ENCODE measurements at regions not wholly inside any gene's neighbourhood (a gene's known extent, or its start where the extent isn't known, plus 50 kb on each side); places are given as distances from the start of the nearest gene placed in this dataset.

DNA sequence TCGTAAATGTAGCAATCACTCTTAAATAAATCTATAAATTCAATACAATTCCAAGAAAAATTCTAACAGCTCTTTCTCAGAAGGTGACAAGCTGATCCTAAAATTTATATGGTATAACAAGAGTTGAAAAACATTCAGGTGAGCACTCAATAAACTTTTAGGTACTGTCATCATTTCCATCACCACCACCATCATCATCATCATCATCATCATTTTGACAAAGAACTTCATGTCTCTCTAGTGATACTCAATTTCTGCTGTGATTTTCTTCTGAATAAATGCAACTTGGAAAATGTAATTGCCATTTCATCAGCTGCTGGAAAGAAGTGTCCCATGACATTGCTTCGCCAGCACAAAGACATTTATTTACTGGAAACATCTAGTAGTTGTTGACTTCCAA lies 222.9 kb upstream of the IRX5 start:
- TF ChIP-seq POLR2A (IDR thresholded peaks at IDR 0.05) = no peak
- TF ChIP-seq, protein P1, sequence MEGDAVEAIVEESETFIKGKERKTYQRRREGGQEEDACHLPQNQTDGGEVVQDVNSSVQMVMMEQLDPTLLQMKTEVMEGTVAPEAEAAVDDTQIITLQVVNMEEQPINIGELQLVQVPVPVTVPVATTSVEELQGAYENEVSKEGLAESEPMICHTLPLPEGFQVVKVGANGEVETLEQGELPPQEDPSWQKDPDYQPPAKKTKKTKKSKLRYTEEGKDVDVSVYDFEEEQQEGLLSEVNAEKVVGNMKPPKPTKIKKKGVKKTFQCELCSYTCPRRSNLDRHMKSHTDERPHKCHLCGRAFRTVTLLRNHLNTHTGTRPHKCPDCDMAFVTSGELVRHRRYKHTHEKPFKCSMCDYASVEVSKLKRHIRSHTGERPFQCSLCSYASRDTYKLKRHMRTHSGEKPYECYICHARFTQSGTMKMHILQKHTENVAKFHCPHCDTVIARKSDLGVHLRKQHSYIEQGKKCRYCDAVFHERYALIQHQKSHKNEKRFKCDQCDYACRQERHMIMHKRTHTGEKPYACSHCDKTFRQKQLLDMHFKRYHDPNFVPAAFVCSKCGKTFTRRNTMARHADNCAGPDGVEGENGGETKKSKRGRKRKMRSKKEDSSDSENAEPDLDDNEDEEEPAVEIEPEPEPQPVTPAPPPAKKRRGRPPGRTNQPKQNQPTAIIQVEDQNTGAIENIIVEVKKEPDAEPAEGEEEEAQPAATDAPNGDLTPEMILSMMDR (IDR thresholded peaks at IDR 0.05) = no peak
- no peak overlapping the region for H3K27ac ChIP-seq
- no peaks in the 10 kb centered on the region for H3K27me3 ChIP-seq
- H3K4me3 ChIP-seq = no peak overlapping the region
- no peak for DNase-seq
- H3K4me1 ChIP-seq = no peaks in the 10 kb centered on the region
- intact Hi-C loops (cut with DNase I; ENCODE audit: low total_unique reads) = no loop called here
- 92 to 95% methylated on average over 2 of the region's 2 CpGs for WGBS, 2 donors
- H3K9me3 ChIP-seq = no peaks in the 10 kb centered on the region
- H3K36me3 ChIP-seq (ENCODE audit: low read depth, missing control alignments) = no peaks in the 10 kb centered on the region

DNA sequence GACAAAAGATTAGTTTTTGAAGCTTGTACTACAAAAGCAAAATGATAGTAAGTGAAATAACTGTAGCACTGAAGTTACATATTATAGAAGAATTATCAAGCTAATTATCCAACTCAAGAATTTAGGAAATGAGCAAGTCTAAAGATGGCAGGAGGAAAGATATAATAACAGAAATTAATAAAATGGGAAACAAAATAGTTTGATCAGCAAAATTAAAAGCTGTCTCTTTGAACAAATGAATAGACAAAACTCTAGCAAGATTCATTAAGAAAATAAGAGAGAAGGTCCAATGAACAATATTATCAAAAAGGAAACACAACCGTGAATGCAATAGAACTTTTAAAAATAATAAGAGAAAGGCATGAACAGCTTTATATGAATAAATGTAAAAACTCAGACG lies 224.3 kb upstream of the IRX5 start:
- Histone ChIP-seq H3K36me3 (ENCODE audit: low read depth, missing control alignments) (no peaks in the 10 kb centered on the region), H3K4me3 (no peak overlapping the region), H3K27me3 (no peaks in the 10 kb centered on the region), H3K9me3 (no peaks in the 10 kb centered on the region), H3K27ac (no peak overlapping the region), H3K4me1 (no peaks in the 10 kb centered on the region)
- DNase-seq = no peak
- intact Hi-C loops (cut with DNase I; ENCODE audit: low total_unique reads) = no loop called here
- WGBS, 2 donors = 81 to 86% methylated on average over 2 of the region's 2 CpGs
- TF ChIP-seq, protein P1 (IDR thresholded peaks at IDR 0.05) = no peak
- no peak for TF ChIP-seq POLR2A (IDR thresholded peaks at IDR 0.05)

DNA sequence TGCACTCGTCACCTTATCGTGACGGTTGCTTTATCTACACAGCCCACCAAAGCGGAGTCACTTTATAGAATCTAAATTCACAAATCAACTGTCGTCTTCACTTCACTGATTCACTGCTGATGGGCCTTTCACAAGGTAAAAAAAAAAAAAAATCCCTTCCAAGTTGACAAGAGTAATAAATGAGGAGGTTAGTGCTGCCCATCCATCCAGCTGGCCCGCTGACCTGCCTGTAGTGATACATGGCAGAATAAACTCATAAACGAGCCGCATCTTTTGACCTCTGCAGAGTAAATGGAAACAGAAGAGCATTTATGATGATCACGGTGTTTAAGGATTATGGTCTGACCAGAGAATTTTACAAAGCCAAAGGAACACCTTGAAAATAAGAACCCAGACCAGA lies 227.3 kb upstream of the IRX5 start:
- intact Hi-C loops (cut with DNase I; ENCODE audit: low total_unique reads) = no loop called here
- no peaks in the 10 kb centered on the region for H3K36me3 ChIP-seq (ENCODE audit: low read depth, missing control alignments)
- H3K9me3 ChIP-seq = no peaks in the 10 kb centered on the region
- no peak overlapping the region for H3K27ac ChIP-seq
- H3K27me3 ChIP-seq = no peaks in the 10 kb centered on the region
- no peak overlapping the region for H3K4me3 ChIP-seq
- DNase-seq = no peak
- TF ChIP-seq, protein P1 (IDR thresholded peaks at IDR 0.05) = no peak
- no peak for TF ChIP-seq POLR2A (IDR thresholded peaks at IDR 0.05)
- H3K4me1 ChIP-seq = no peaks in the 10 kb centered on the region
- WGBS, 2 donors = 26 to 44% methylated on average over 9 of the region's 9 CpGs

DNA sequence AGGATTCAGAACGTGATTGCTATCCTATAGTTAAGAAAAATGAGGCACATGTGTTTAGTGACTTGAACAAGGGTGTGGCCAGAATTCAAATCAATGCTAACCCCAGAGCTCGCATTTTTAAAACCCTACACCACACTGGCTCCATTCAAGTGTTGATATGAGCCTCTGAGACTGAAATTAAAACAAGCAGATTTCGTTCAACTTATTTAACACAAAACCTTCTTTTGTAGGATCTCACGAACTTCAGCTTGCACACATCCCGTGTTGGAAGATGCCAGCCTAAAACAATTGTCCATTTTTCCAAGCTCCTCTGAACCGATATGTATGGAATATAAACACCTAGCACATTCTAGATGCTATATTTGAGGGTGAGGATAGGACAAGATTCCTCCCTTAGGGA lies 231.0 kb upstream of the IRX5 start:
- H3K36me3 ChIP-seq (ENCODE audit: low read depth, missing control alignments) = no peaks in the 10 kb centered on the region
- 84 to 85% methylated on average over 6 of the region's 6 CpGs for WGBS, 2 donors
- TF ChIP-seq POLR2A (IDR thresholded peaks at IDR 0.05) = no peak
- TF ChIP-seq, protein P1 (IDR thresholded peaks at IDR 0.05) = no peak
- no peak for DNase-seq
- no peak overlapping the region for H3K4me3 ChIP-seq
- no peak overlapping the region for H3K27ac ChIP-seq
- H3K9me3 ChIP-seq = no peaks in the 10 kb centered on the region
- intact Hi-C loops (cut with DNase I; ENCODE audit: low total_unique reads) = no loop called here
- no peaks in the 10 kb centered on the region for H3K27me3 ChIP-seq
- H3K4me1 ChIP-seq = no peaks in the 10 kb centered on the region

DNA sequence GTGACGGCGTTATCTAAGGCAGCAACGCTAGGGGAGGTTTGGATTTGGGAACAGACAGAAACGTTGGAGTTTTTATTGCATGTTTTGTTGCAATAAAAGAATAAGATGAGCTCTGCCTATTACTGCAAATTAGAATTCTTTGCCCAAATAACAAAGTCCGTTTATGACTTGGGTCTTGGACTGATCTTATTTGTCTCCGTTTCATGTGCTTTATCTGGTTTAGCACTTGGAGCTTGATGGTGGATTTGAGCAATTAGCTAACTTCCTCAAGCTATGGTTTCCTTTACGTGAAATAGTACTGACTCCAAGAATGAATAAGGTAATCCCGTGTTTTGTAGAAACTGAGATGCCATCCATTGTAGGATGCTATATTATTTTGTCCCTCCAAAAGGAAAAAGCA lies 233.0 kb upstream of the IRX5 start:
- Histone ChIP-seq H3K4me3 (no peak overlapping the region), H3K36me3 (ENCODE audit: low read depth, missing control alignments) (no peaks in the 10 kb centered on the region), H3K4me1 (no peaks in the 10 kb centered on the region), H3K27ac (peak overlapping the region in 1 of 2 donors; percentile 50), H3K9me3 (no peaks in the 10 kb centered on the region), H3K27me3 (no peaks in the 10 kb centered on the region)
- TF ChIP-seq POLR2A (IDR thresholded peaks at IDR 0.05) = no peak
- TF ChIP-seq, protein P1 (IDR thresholded peaks at IDR 0.05) = no peak
- no peak for DNase-seq
- intact Hi-C loops (cut with DNase I; ENCODE audit: low total_unique reads) = no loop called here
- 35 to 37% methylated on average over 8 of the region's 8 CpGs for WGBS, 2 donors
